Trophoblast cell (in vitro differentiated cells and primary cell): ENCODE measurements at regions not wholly inside any gene's neighbourhood (a gene's known extent, or its start where the extent isn't known, plus 50 kb on each side); places are given as distances from the start of the nearest gene placed in this dataset.
A peak's percentile ranks its signal among the peaks of the same experiment; 100 is the strongest.

Experiments
- DNase-seq, 2 donors: peaks; one replicate each; pipeline ENCODE4 v3.0.0-alpha.2; 2016
- H2AFZ ChIP-seq: 2 replicates; pipeline ENCODE4 v1.6.1; 2013; ENCODE audit warnings: low read length, moderate library complexity, mild to moderate bottlenecking; ENCODE audit not compliant: insufficient read depth, poor library complexity
- H2AK5ac ChIP-seq: 2 replicates; pipeline ENCODE4 v1.6.1; 2013; ENCODE audit warnings: mild to moderate bottlenecking, low read length
- H2BK120ac ChIP-seq: 2 replicates; pipeline ENCODE4 v1.6.1; 2013; ENCODE audit warnings: low read length, mild to moderate bottlenecking, moderate library complexity; ENCODE audit not compliant: insufficient read depth, poor library complexity
- H2BK12ac ChIP-seq: 2 replicates; pipeline ENCODE4 v1.6.1; 2013; ENCODE audit warnings: mild to moderate bottlenecking, low read length, moderate library complexity
- H2BK5ac ChIP-seq: 2 replicates; pipeline ENCODE4 v1.6.1; 2013; ENCODE audit warnings: low read length, low read depth, moderate library complexity, mild to moderate bottlenecking; ENCODE audit not compliant: poor library complexity
- H3K14ac ChIP-seq: 2 replicates; pipeline ENCODE4 v1.6.1; 2013; ENCODE audit warnings: mild to moderate bottlenecking, low read length
- H3K18ac ChIP-seq: 2 replicates; pipeline ENCODE4 v1.6.1; 2013; ENCODE audit warnings: mild to moderate bottlenecking, low read length
- H3K23ac ChIP-seq: 2 replicates; pipeline ENCODE4 v1.6.1; 2013; ENCODE audit warnings: low read length
- H3K27ac ChIP-seq: 2 replicates; pipeline ENCODE4 v1.5.1; 2013; ENCODE audit warnings: low read depth, mild to moderate bottlenecking, inconsistent platforms, low read length, moderate library complexity
- H3K27me3 ChIP-seq: 2 replicates; pipeline ENCODE4 v1.6.1; 2013; ENCODE audit warnings: inconsistent platforms, mild to moderate bottlenecking, low read length, moderate library complexity; ENCODE audit not compliant: insufficient read depth
- H3K36me3 ChIP-seq, 2 experiments: 1 replicate in 1 of 2; 2 replicates in 1 of 2; pipeline ENCODE4 v1.6.1; 2013; ENCODE audit warnings: low read length in 2 of 2, mild to moderate bottlenecking in 2 of 2, moderate library complexity in 1 of 2; ENCODE audit not compliant: insufficient read depth in 2 of 2, control insufficient read depth in 1 of 2
- H3K4ac ChIP-seq: 2 replicates; pipeline ENCODE4 v1.6.1; 2013; ENCODE audit warnings: low read depth, mild to moderate bottlenecking, low read length, moderate library complexity
- H3K4me1 ChIP-seq, 2 experiments: 1 replicate in 1 of 2; 2 replicates in 1 of 2; pipeline ENCODE4 v1.6.1; 2013; ENCODE audit warnings: low read length in 2 of 2, mild to moderate bottlenecking in 2 of 2, moderate library complexity in 1 of 2; ENCODE audit not compliant: insufficient read depth in 2 of 2, control insufficient read depth in 1 of 2
- H3K4me2 ChIP-seq: 2 replicates; pipeline ENCODE4 v1.6.1; 2013; ENCODE audit warnings: inconsistent platforms, mild to moderate bottlenecking, low read length, moderate library complexity
- H3K4me3 ChIP-seq: 2 replicates; pipeline ENCODE4 v1.5.1; 2013; ENCODE audit warnings: mild to moderate bottlenecking, low read depth, low read length, inconsistent platforms
- H3K79me1 ChIP-seq: one replicate; pipeline ENCODE4 v1.6.1; 2013; ENCODE audit warnings: low read length
- H3K79me2 ChIP-seq: 2 replicates; pipeline ENCODE4 v1.6.1; 2013; ENCODE audit warnings: low read length, mild to moderate bottlenecking; ENCODE audit not compliant: control insufficient read depth, insufficient read depth, poor library complexity
- H3K9ac ChIP-seq: 2 replicates; pipeline ENCODE4 v1.6.1; 2013; ENCODE audit warnings: mild to moderate bottlenecking, low read length
- H3K9me3 ChIP-seq: 2 replicates; pipeline ENCODE4 v1.6.1; 2013; ENCODE audit warnings: low read depth, mild to moderate bottlenecking, control low read depth, inconsistent platforms, low read length; ENCODE audit not compliant: insufficient read depth
- H4K12ac ChIP-seq: 2 replicates; pipeline ENCODE4 v1.6.1; 2013; ENCODE audit warnings: low read depth, mild to moderate bottlenecking, low read length, moderate library complexity
- H4K8ac ChIP-seq: 2 replicates; pipeline ENCODE4 v1.6.1; 2013; ENCODE audit warnings: low read depth, mild to moderate bottlenecking, low read length, moderate library complexity
- H4K91ac ChIP-seq: one replicate; pipeline ENCODE4 v1.6.1; 2013; ENCODE audit warnings: low read depth, mild to moderate bottlenecking, low read length, moderate library complexity
- WGBS: extraction: QIAGEN DNeasy Blood & Tissue Kit; methylation state at CpG from one replicate; pipeline ENCODE4 v1.1.7; 2013; ENCODE audit warnings: missing lambda C conversion rate; ENCODE audit not compliant: insufficient read length, insufficient coverage; ENCODE audit errors: extremely low coverage; 5-methylcytosine and 5-hydroxymethylcytosine counted together

DNA sequence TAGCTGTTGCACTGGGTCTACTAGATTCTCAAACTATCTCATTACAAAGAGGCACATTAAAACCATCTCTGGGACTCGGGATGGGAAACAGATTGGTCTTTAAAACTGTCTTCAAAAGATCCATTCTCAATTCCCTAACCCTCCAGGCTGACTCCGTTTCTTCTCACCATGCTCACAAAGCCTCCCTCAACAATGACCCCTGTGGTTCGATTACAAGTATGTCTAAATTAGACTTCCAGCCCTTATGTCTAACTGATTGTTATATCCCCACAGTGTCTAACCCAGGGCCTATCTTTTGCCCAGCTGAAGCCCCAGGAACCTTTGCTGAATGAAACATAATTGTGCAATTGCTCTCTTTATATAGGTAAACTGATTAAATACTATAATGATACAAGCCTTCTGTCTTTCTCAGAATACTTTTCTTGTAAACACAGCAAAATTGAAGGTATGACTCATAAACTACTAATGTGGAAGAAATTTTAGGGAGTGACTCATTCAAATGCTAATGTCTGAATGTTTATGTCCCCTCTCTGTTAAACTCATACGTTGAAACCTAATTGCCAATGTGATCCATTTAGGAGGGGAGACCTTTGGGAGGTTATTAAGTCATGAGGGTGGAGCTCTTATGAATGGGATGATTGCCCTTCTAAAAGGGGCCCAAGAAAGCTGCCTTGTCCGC lies 65.6 kb upstream of the DAB1 start:
- Histone ChIP-seq H3K36me3 (no peaks in the 10 kb centered on the region), H4K91ac (no peak overlapping the region), H3K79me2 (no peaks in the 10 kb centered on the region), H3K4me1 (no peaks in the 10 kb centered on the region), H2AFZ (no peak overlapping the region), H3K27ac (no peak overlapping the region), H3K23ac (no peak overlapping the region), H3K4ac (no peak overlapping the region), H3K79me1 (no peaks in the 10 kb centered on the region), H3K14ac (no peak overlapping the region), H2AK5ac (no peak overlapping the region), H3K27me3 (no peaks in the 10 kb centered on the region), H2BK120ac (no peak overlapping the region), H3K4me2 (no peak overlapping the region), H4K8ac (no peak overlapping the region), H3K9ac (no peak overlapping the region), H3K4me3 (no peak overlapping the region), H2BK12ac (no peak overlapping the region), H2BK5ac (no peak overlapping the region), H3K9me3 (no peaks in the 10 kb centered on the region), H4K12ac (no peak overlapping the region), H3K18ac (no peak overlapping the region)
- no CpG with 5 or more reads among the region's 5 CpGs for WGBS
- DNase-seq: peak in 1 of 2 donors; percentile 43

DNA sequence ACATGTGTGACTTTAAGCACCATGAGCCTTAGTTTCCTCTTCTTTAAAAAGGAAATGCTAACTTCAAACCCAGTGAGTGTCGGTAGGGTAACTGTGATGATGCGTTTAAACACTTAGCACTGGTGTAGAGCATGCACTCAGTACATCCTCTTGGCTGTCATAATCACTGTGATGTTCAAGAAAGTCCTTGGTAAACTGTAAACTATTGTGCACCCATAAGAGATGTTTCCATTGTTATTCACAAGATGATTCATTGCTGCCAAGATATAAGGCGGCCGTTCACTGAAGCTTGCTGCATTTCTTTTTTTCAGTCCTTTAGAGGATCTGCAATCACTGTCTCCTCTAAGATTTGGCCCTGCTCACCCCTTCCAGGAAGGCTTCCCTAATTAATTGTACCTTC lies 61.8 kb upstream of the DAB1 start:
- no peak overlapping the region for H3K4me3 ChIP-seq
- H2BK12ac ChIP-seq: no peak overlapping the region
- peak in 1 of 2 donors; percentile 3 for DNase-seq
- no peak overlapping the region for H2AFZ ChIP-seq
- H3K27me3 ChIP-seq: no peaks in the 10 kb centered on the region
- no peak overlapping the region for H4K12ac ChIP-seq
- no peak overlapping the region for H3K23ac ChIP-seq
- no peak overlapping the region for H3K9ac ChIP-seq
- H2BK5ac ChIP-seq: no peak overlapping the region
- no peaks in the 10 kb centered on the region for H3K79me2 ChIP-seq
- no peak overlapping the region for H2AK5ac ChIP-seq
- H3K79me1 ChIP-seq: no peaks in the 10 kb centered on the region
- no peak overlapping the region for H3K4me2 ChIP-seq
- no peaks in the 10 kb centered on the region for H3K9me3 ChIP-seq
- H3K18ac ChIP-seq: no peak overlapping the region
- no peak overlapping the region for H4K91ac ChIP-seq
- WGBS: no CpG with 5 or more reads among the region's 4 CpGs
- no peaks in the 10 kb centered on the region for H3K36me3 ChIP-seq
- no peak overlapping the region for H4K8ac ChIP-seq
- H3K4me1 ChIP-seq: no peaks in the 10 kb centered on the region
- H3K27ac ChIP-seq: no peak overlapping the region
- H3K4ac ChIP-seq: no peak overlapping the region
- no peak overlapping the region for H2BK120ac ChIP-seq
- H3K14ac ChIP-seq: no peak overlapping the region

GRCh38 chr1:57483954-57484353 lies 60.1 kb upstream of the DAB1 start:
- no peak overlapping the region for H2AFZ ChIP-seq
- H3K79me2 ChIP-seq: no peaks in the 10 kb centered on the region
- no peak overlapping the region for H4K8ac ChIP-seq
- H3K36me3 ChIP-seq: no peaks in the 10 kb centered on the region
- no peak overlapping the region for H2BK5ac ChIP-seq
- no peak overlapping the region for H3K4me3 ChIP-seq
- no peaks in the 10 kb centered on the region for H3K4me1 ChIP-seq
- no peaks in the 10 kb centered on the region for H3K9me3 ChIP-seq
- WGBS: no CpG with 5 or more reads among the region's 1 CpG
- H2BK120ac ChIP-seq: no peak overlapping the region
- no peak overlapping the region for H3K9ac ChIP-seq
- no peak for DNase-seq
- no peak overlapping the region for H4K91ac ChIP-seq
- H3K79me1 ChIP-seq: no peaks in the 10 kb centered on the region
- no peak overlapping the region for H4K12ac ChIP-seq
- no peak overlapping the region for H3K18ac ChIP-seq
- no peak overlapping the region for H2AK5ac ChIP-seq
- no peak overlapping the region for H2BK12ac ChIP-seq
- H3K4me2 ChIP-seq: no peak overlapping the region
- H3K27ac ChIP-seq: no peak overlapping the region
- H3K4ac ChIP-seq: no peak overlapping the region
- H3K23ac ChIP-seq: no peak overlapping the region
- H3K27me3 ChIP-seq: no peaks in the 10 kb centered on the region
- H3K14ac ChIP-seq: no peak overlapping the region

DNA sequence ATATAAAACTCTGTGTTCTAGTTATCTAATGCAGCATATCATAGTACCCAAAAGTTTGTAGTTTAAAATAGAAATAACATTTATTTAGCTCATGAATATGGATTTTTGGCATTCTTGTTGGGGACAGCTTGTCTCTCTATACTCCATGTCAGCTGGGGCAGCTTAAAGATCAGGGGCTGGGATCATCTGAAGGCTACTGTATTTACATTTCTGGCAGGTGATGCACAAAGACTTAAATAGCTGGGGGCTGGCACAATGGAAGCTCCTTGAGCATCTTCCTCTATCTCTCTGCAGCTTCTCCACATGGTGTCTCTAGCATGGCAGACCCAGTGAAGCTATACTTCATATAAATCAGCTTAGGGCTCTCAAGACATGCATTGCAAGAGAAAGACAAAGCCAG lies 55.6 kb upstream of the DAB1 start:
- Histone ChIP-seq H3K4me1 (no peaks in the 10 kb centered on the region), H3K14ac (no peak overlapping the region), H3K4me2 (no peak overlapping the region), H2BK12ac (no peak overlapping the region), H3K27ac (no peak overlapping the region), H3K27me3 (no peaks in the 10 kb centered on the region), H3K79me1 (no peaks in the 10 kb centered on the region), H4K91ac (no peak overlapping the region), H2AK5ac (no peak overlapping the region), H4K12ac (no peak overlapping the region), H2AFZ (no peak overlapping the region), H3K36me3 (no peaks in the 10 kb centered on the region), H2BK120ac (no peak overlapping the region), H3K4me3 (no peak overlapping the region), H3K4ac (no peak overlapping the region), H3K9me3 (no peaks in the 10 kb centered on the region), H3K23ac (no peak overlapping the region), H2BK5ac (no peak overlapping the region), H3K18ac (no peak overlapping the region), H3K79me2 (no peaks in the 10 kb centered on the region), H4K8ac (no peak overlapping the region), H3K9ac (no peak overlapping the region)
- no peak for DNase-seq
